ENCODE measurements at regions not wholly inside any gene's neighbourhood (a gene's known extent, or its start where the extent isn't known, plus 50 kb on each side); places are given as distances from the start of the nearest gene placed in this dataset.

GRCh38 chr2:234671231-234671630, 174.3 kb upstream of the ARL4C start:
- H3K27ac ChIP-seq (ENCODE audit: low read length) = no peak overlapping the region
- H3K27ac Mint-ChIP-seq = no peak overlapping the region
- WGBS (ENCODE audit: insufficient coverage) = 89% methylated on average over 3 of the region's 3 CpGs
- H3K4me1 Mint-ChIP-seq = no peaks in the 10 kb centered on the region
- no peaks in the 10 kb centered on the region for H3K36me3 Mint-ChIP-seq
- no peaks in the 10 kb centered on the region for H3K27me3 ChIP-seq (ENCODE audit: control insufficient read depth, insufficient read depth, low read length)
- no peaks in the 10 kb centered on the region for H3K36me3 ChIP-seq (ENCODE audit: control insufficient read depth, insufficient read depth, low read length)
- TF ChIP-seq CTCF (IDR thresholded peaks at IDR 0.05) = no peak
- intact Hi-C loops (cut with micrococcal nuclease) = no loop called here
- ATAC-seq = no peak
- H3K4me3 Mint-ChIP-seq = no peak overlapping the region
- peaks cover 6 to 17% of the 10 kb centered on the region in 2 donors for H3K27me3 Mint-ChIP-seq (ENCODE audit: low read depth in 2 of 2)
- H3K9me3 Mint-ChIP-seq = no peaks in the 10 kb centered on the region
- H3K4me1 ChIP-seq (ENCODE audit: control insufficient read depth, insufficient read depth, low read length) = no peaks in the 10 kb centered on the region
- no peaks in the 10 kb centered on the region for H3K9me3 ChIP-seq (ENCODE audit: control insufficient read depth, insufficient read depth, low read length)
- no peak for DNase-seq
- no peak overlapping the region for H3K4me3 ChIP-seq (ENCODE audit: low read length)

GRCh38 chr2:234670806-234671205, 173.9 kb upstream of the ARL4C start:
- Histone ChIP-seq H3K36me3 (ENCODE audit: control insufficient read depth, insufficient read depth, low read length) (no peaks in the 10 kb centered on the region), H3K4me3 (ENCODE audit: low read length) (no peak overlapping the region), H3K9me3 (ENCODE audit: control insufficient read depth, insufficient read depth, low read length) (no peaks in the 10 kb centered on the region), H3K27ac (ENCODE audit: low read length) (no peak overlapping the region), H3K4me1 (ENCODE audit: control insufficient read depth, insufficient read depth, low read length) (no peaks in the 10 kb centered on the region), H3K27me3 (ENCODE audit: control insufficient read depth, insufficient read depth, low read length) (no peaks in the 10 kb centered on the region)
- Mint-ChIP-seq H3K4me1 (no peaks in the 10 kb centered on the region), H3K27ac (no peak overlapping the region), H3K27me3 (ENCODE audit: low read depth in 2 of 2) (peaks cover 6 to 17% of the 10 kb centered on the region in 2 donors), H3K4me3 (no peak overlapping the region), H3K9me3 (no peaks in the 10 kb centered on the region), H3K36me3 (no peaks in the 10 kb centered on the region)
- intact Hi-C loops (cut with micrococcal nuclease) = no loop called here
- DNase-seq (no peak), ATAC-seq (no peak)
- WGBS (ENCODE audit: insufficient coverage) = 90% methylated on average over 7 of the region's 7 CpGs
- no peak for TF ChIP-seq CTCF (IDR thresholded peaks at IDR 0.05)

- Histone ChIP-seq H3K27me3 (ENCODE audit: control insufficient read depth, insufficient read depth, low read length) (no peaks in the 10 kb centered on the region), H3K27ac (ENCODE audit: low read length) (no peak overlapping the region), H3K4me3 (ENCODE audit: low read length) (no peak overlapping the region), H3K36me3 (ENCODE audit: control insufficient read depth, insufficient read depth, low read length) (no peaks in the 10 kb centered on the region), H3K9me3 (ENCODE audit: control insufficient read depth, insufficient read depth, low read length) (no peaks in the 10 kb centered on the region), H3K4me1 (ENCODE audit: control insufficient read depth, insufficient read depth, low read length) (no peaks in the 10 kb centered on the region)
- Mint-ChIP-seq H3K4me1 (no peaks in the 10 kb centered on the region), H3K27me3 (ENCODE audit: low read depth in 2 of 2) (peaks cover 6 to 17% of the 10 kb centered on the region in 2 donors), H3K9me3 (no peaks in the 10 kb centered on the region), H3K4me3 (no peak overlapping the region), H3K36me3 (no peaks in the 10 kb centered on the region), H3K27ac (no peak overlapping the region)
- DNase-seq = no peak
- peak in 1 of 3 donors; percentile 4 for ATAC-seq
- intact Hi-C loops (cut with micrococcal nuclease) = no loop called here
- 93% methylated on average over 3 of the region's 3 CpGs for WGBS (ENCODE audit: insufficient coverage)
- no peak for TF ChIP-seq CTCF (IDR thresholded peaks at IDR 0.05)
Observed at GRCh38 chr2:234670052-234670451, 173.2 kb upstream of the ARL4C start.

- H3K36me3 Mint-ChIP-seq = no peaks in the 10 kb centered on the region
- TF ChIP-seq CTCF (IDR thresholded peaks at IDR 0.05) = no peak
- intact Hi-C loops (cut with micrococcal nuclease) = no loop called here
- H3K27me3 ChIP-seq (ENCODE audit: control insufficient read depth, insufficient read depth, low read length) = no peaks in the 10 kb centered on the region
- no peak overlapping the region for H3K4me3 ChIP-seq (ENCODE audit: low read length)
- H3K9me3 ChIP-seq (ENCODE audit: control insufficient read depth, insufficient read depth, low read length) = peaks cover 3% of the 10 kb centered on the region
- ATAC-seq (no peak), DNase-seq (no peak)
- H3K9me3 Mint-ChIP-seq = no peaks in the 10 kb centered on the region
- no peak overlapping the region for H3K27ac Mint-ChIP-seq
- no peaks in the 10 kb centered on the region for H3K4me1 ChIP-seq (ENCODE audit: control insufficient read depth, insufficient read depth, low read length)
- no peak overlapping the region for H3K4me3 Mint-ChIP-seq
- no peaks in the 10 kb centered on the region for H3K4me1 Mint-ChIP-seq
- peaks cover 3 to 12% of the 10 kb centered on the region in 2 donors for H3K27me3 Mint-ChIP-seq (ENCODE audit: low read depth in 2 of 2)
- no peak overlapping the region for H3K27ac ChIP-seq (ENCODE audit: low read length)
- WGBS (ENCODE audit: insufficient coverage) = 91% methylated on average over 2 of the region's 2 CpGs
- H3K36me3 ChIP-seq (ENCODE audit: control insufficient read depth, insufficient read depth, low read length) = no peaks in the 10 kb centered on the region
Observed at GRCh38 chr2:234669621-234670020, 172.7 kb upstream of the ARL4C start.

All from natural killer cell (primary cell).